ENCODE measurements at regions not wholly inside any gene's neighbourhood (a gene's known extent, or its start where the extent isn't known, plus 50 kb on each side); places are given as distances from the start of the nearest gene placed in this dataset.

GRCh38 chr5:124998520-124998919, 252.1 kb upstream of the ZNF608 start:
- TF ChIP-seq CTCF (IDR thresholded peaks at IDR 0.05): no peak
- H3K36me3 Mint-ChIP-seq (ENCODE audit: low read depth): no peaks in the 10 kb centered on the region
- intact Hi-C loops (cut with DNase I, micrococcal nuclease): no loop called here
- ATAC-seq (ENCODE audit: poor library complexity) (no peak), DNase-seq (no peak)
- H3K27me3 Mint-ChIP-seq: no peaks in the 10 kb centered on the region
- no peak overlapping the region for H3K4me3 Mint-ChIP-seq
- Histone ChIP-seq H3K4me1 (ENCODE audit: insufficient read depth, low read length) (no peaks in the 10 kb centered on the region), H3K4me3 (ENCODE audit: low read length) (no peak overlapping the region), H3K9me3 (ENCODE audit: control insufficient read depth in 1 of 2, insufficient read depth in 1 of 2, low read length in 2 of 2) (peaks cover 0 to 3% of the 10 kb centered on the region in 2 experiments), H3K27ac (ENCODE audit: low read depth in 1 of 2, low read length in 2 of 2) (no peak overlapping the region), H3K36me3 (ENCODE audit: insufficient read depth, low read length) (no peaks in the 10 kb centered on the region), H3K27me3 (ENCODE audit: control insufficient read depth in 1 of 2, insufficient read depth in 2 of 2, low read length in 2 of 2) (no peaks in the 10 kb centered on the region)
- CTCF ChIA-PET: no interaction called here
- POLR2A ChIA-PET: no interaction called here
- H3K9me3 Mint-ChIP-seq: peaks cover 4% of the 10 kb centered on the region
- no peak overlapping the region for H3K27ac Mint-ChIP-seq
- H3K4me1 Mint-ChIP-seq (ENCODE audit: low read depth): no peaks in the 10 kb centered on the region

- no peak for ATAC-seq (ENCODE audit: poor library complexity)
- H3K36me3 ChIP-seq (ENCODE audit: insufficient read depth, low read length): no peaks in the 10 kb centered on the region
- POLR2A ChIA-PET: no interaction called here
- no peak overlapping the region for H3K4me3 ChIP-seq (ENCODE audit: low read length)
- no peak for DNase-seq
- H3K4me1 Mint-ChIP-seq (ENCODE audit: low read depth): no peaks in the 10 kb centered on the region
- H3K9me3 ChIP-seq (ENCODE audit: control insufficient read depth in 1 of 2, insufficient read depth in 1 of 2, low read length in 2 of 2): peaks cover 0 to 3% of the 10 kb centered on the region in 2 experiments
- H3K4me3 Mint-ChIP-seq: no peak overlapping the region
- H3K27me3 Mint-ChIP-seq: no peaks in the 10 kb centered on the region
- no peaks in the 10 kb centered on the region for H3K36me3 Mint-ChIP-seq (ENCODE audit: low read depth)
- CTCF ChIA-PET: no interaction called here
- H3K4me1 ChIP-seq (ENCODE audit: insufficient read depth, low read length): no peaks in the 10 kb centered on the region
- no peak overlapping the region for H3K27ac Mint-ChIP-seq
- H3K27ac ChIP-seq (ENCODE audit: low read depth in 1 of 2, low read length in 2 of 2): no peak overlapping the region
- intact Hi-C loops (cut with DNase I, micrococcal nuclease): no loop called here
- no peak for TF ChIP-seq CTCF (IDR thresholded peaks at IDR 0.05)
- H3K27me3 ChIP-seq (ENCODE audit: control insufficient read depth in 1 of 2, insufficient read depth in 2 of 2, low read length in 2 of 2): no peaks in the 10 kb centered on the region
- H3K9me3 Mint-ChIP-seq: peaks cover 4% of the 10 kb centered on the region
These were observed 256.5 kb upstream of the ZNF608 start for GRCh38 chr5:125002727-125003598.

GRCh38 chr5:125004009-125004408, 257.6 kb upstream of the ZNF608 start:
- H3K36me3 Mint-ChIP-seq (ENCODE audit: low read depth): no peaks in the 10 kb centered on the region
- H3K27me3 ChIP-seq (ENCODE audit: control insufficient read depth in 1 of 2, insufficient read depth in 2 of 2, low read length in 2 of 2): no peaks in the 10 kb centered on the region
- H3K27me3 Mint-ChIP-seq: no peaks in the 10 kb centered on the region
- no peaks in the 10 kb centered on the region for H3K4me1 Mint-ChIP-seq (ENCODE audit: low read depth)
- CTCF ChIA-PET: no interaction called here
- peaks cover 4% of the 10 kb centered on the region for H3K9me3 Mint-ChIP-seq
- POLR2A ChIA-PET: no interaction called here
- H3K27ac Mint-ChIP-seq: no peak overlapping the region
- peaks cover 0 to 1% of the 10 kb centered on the region in 2 experiments for H3K9me3 ChIP-seq (ENCODE audit: control insufficient read depth in 1 of 2, insufficient read depth in 1 of 2, low read length in 2 of 2)
- no peak for DNase-seq
- TF ChIP-seq CTCF (IDR thresholded peaks at IDR 0.05): no peak
- H3K4me3 Mint-ChIP-seq: no peak overlapping the region
- no peak for ATAC-seq (ENCODE audit: poor library complexity)
- intact Hi-C loops (cut with DNase I, micrococcal nuclease): no loop called here
- no peaks in the 10 kb centered on the region for H3K36me3 ChIP-seq (ENCODE audit: insufficient read depth, low read length)
- no peak overlapping the region for H3K27ac ChIP-seq (ENCODE audit: low read depth in 1 of 2, low read length in 2 of 2)
- no peak overlapping the region for H3K4me3 ChIP-seq (ENCODE audit: low read length)
- H3K4me1 ChIP-seq (ENCODE audit: insufficient read depth, low read length): no peaks in the 10 kb centered on the region

Data from CD4-positive, alpha-beta T cell (primary cell).